ENCODE measurements at regions not wholly inside any gene's neighbourhood (a gene's known extent, or its start where the extent isn't known, plus 50 kb on each side); places are given as distances from the start of the nearest gene placed in this dataset.

GRCh38 chr2:240199133-240199870 lies 58.8 kb upstream of the OTOS start:
- TF ChIP-seq CTCF (IDR thresholded peaks at IDR 0.05) (no peak), POLR2A (IDR thresholded peaks at IDR 0.05) (no peak)
